Sigmoid colon (tissue), 4 donors: ENCODE measurements at regions not wholly inside any gene's neighbourhood (a gene's known extent, or its start where the extent isn't known, plus 50 kb on each side); places are given as distances from the start of the nearest gene placed in this dataset.

Source experiments
- EP300 ChIP-seq, 4 donors: sonication (generic); formaldehyde crosslinking; IDR thresholded peaks; one replicate each; pipeline ENCODE4 v1.6.1; 2017; ENCODE audit warnings: antibody characterized with exemption in 4 of 4
- POLR2A ChIP-seq, 2 donors: fragments of 450-650 bp; IDR thresholded peaks; one replicate each; pipeline ENCODE4 v1.6.1; 2016; ENCODE audit warnings: antibody characterized with exemption in 2 of 2, mild to moderate bottlenecking in 2 of 2, moderate library complexity in 2 of 2
- TF ChIP-seq, protein P1 (sequence below), 4 experiments: fragments of 450-650 bp in 3 of 4; fragments of 200-600 bp in 1 of 4; IDR thresholded peaks; one replicate each; pipeline ENCODE4 v1.5.1; 2016 to 2019; ENCODE audit warnings: antibody characterized with exemption in 4 of 4, mild to moderate bottlenecking in 3 of 4, moderate library complexity in 2 of 4

DNA sequence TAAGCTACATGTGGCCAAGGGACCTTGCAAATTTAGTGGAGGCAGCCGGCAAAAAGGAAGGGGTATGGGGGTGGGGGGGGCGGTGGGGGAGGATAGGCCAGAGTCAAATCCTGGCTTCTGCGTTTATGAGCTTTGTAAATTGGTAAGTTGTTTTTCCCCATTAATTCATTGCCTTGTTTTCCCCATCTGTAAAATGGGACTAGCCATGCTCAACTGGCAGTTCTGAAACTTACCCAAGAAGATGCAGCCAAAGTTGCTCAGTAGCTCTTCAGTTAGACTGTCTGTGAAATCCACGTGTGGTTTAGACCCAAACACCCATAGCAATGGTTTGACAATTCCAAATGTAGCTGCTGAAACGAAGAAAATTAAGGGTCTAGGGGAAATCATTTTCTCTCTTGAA lies 52.3 kb upstream of the FAM89A start:
- TF ChIP-seq, protein P1, sequence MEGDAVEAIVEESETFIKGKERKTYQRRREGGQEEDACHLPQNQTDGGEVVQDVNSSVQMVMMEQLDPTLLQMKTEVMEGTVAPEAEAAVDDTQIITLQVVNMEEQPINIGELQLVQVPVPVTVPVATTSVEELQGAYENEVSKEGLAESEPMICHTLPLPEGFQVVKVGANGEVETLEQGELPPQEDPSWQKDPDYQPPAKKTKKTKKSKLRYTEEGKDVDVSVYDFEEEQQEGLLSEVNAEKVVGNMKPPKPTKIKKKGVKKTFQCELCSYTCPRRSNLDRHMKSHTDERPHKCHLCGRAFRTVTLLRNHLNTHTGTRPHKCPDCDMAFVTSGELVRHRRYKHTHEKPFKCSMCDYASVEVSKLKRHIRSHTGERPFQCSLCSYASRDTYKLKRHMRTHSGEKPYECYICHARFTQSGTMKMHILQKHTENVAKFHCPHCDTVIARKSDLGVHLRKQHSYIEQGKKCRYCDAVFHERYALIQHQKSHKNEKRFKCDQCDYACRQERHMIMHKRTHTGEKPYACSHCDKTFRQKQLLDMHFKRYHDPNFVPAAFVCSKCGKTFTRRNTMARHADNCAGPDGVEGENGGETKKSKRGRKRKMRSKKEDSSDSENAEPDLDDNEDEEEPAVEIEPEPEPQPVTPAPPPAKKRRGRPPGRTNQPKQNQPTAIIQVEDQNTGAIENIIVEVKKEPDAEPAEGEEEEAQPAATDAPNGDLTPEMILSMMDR (IDR thresholded peaks at IDR 0.05), result no peak
- no peak for TF ChIP-seq EP300 (IDR thresholded peaks at IDR 0.05)
- no peak for TF ChIP-seq POLR2A (IDR thresholded peaks at IDR 0.05)
